Left hindlimb (tissue), 1 donor: ENCODE measurements at regions not wholly inside any gene's neighbourhood (a gene's known extent, or its start where the extent isn't known, plus 50 kb on each side); places are given as distances from the start of the nearest gene placed in this dataset.

Experiments used
- DNase-seq: peaks from one replicate; pipeline ENCODE4 v3.0.0-alpha.2; 2018

- no peak for DNase-seq
Measured at GRCh38 chr6:138719011-138719635, 54.4 kb upstream of the CCDC28A start.

GRCh38 chr6:138719744-138720143 lies 53.8 kb upstream of the CCDC28A start:
- DNase-seq: no peak

- DNase-seq: no peak
Measured at GRCh38 chr6:138722425-138723371, 50.9 kb upstream of the CCDC28A start.
